Superior temporal gyrus (tissue), 1 donor: ENCODE measurements at regions not wholly inside any gene's neighbourhood (a gene's known extent, or its start where the extent isn't known, plus 50 kb on each side); places are given as distances from the start of the nearest gene placed in this dataset.
"Not testable (repeated sequence)": the region's sequence is repeated elsewhere in the genome, so short reads cannot be mapped to it uniquely, and the experiment has no call there.

Experiments used
- DNase-seq: peaks from one replicate; pipeline ENCODE4 v3.0.0-alpha.2; 2016; ENCODE audit errors: extremely low spot score

- DNase-seq: not testable (repeated sequence)
These were observed 77.9 kb upstream of the FAM204A start for GRCh38 chr10:118420049-118420448.

- no peak for DNase-seq
These were observed 70.8 kb upstream of the FAM204A start for GRCh38 chr10:118412932-118413331.

- no peak for DNase-seq
These were observed 70.1 kb upstream of the FAM204A start for GRCh38 chr10:118412132-118412760.

GRCh38 chr10:118409295-118409694 is 67.2 kb upstream of the FAM204A start:
- DNase-seq: no peak

- no peak for DNase-seq
These were observed 66.1 kb upstream of the FAM204A start for GRCh38 chr10:118408181-118408580.

GRCh38 chr10:118407777-118408176 is 65.7 kb upstream of the FAM204A start:
- no peak for DNase-seq

GRCh38 chr10:118407026-118407425 is 64.9 kb upstream of the FAM204A start:
- DNase-seq: no peak

- no peak for DNase-seq
These were observed 63.8 kb upstream of the FAM204A start for GRCh38 chr10:118405928-118406327.

- no peak for DNase-seq
These were observed 61.8 kb upstream of the FAM204A start for GRCh38 chr10:118403967-118404366.

- DNase-seq: no peak
These were observed 59.6 kb upstream of the FAM204A start for GRCh38 chr10:118401708-118402193.

GRCh38 chr10:118397391-118397790 is 55.3 kb upstream of the FAM204A start:
- DNase-seq: no peak

- DNase-seq: no peak
These were observed 53.8 kb upstream of the FAM204A start for GRCh38 chr10:118395947-118396346.

GRCh38 chr10:118394301-118395200 is 52.4 kb upstream of the FAM204A start:
- no peak for DNase-seq

GRCh38 chr10:118392761-118393160 is 50.6 kb upstream of the FAM204A start:
- DNase-seq: no peak
